Osteoblast (primary cell): ENCODE measurements at regions not wholly inside any gene's neighbourhood (a gene's known extent, or its start where the extent isn't known, plus 50 kb on each side); places are given as distances from the start of the nearest gene placed in this dataset.

Experiments used
- DNase-seq: peaks from one replicate; pipeline ENCODE4 v3.0.0; 2011; ENCODE audit warnings: low spot score, mixed read lengths; ENCODE audit not compliant: insufficient read length; ENCODE audit errors: missing footprints
- H2AFZ ChIP-seq: 2 replicates; pipeline ENCODE4 v1.6.0; 2011; ENCODE audit warnings: mild to moderate bottlenecking, low read length
- H3K27ac ChIP-seq: 2 replicates; pipeline ENCODE4 v1.5.1; 2011; ENCODE audit warnings: mild to moderate bottlenecking, low read depth, low read length, moderate library complexity
- H3K27me3 ChIP-seq: 2 replicates; pipeline ENCODE4 v1.6.0; 2012; ENCODE audit warnings: mild to moderate bottlenecking, control low read depth, inconsistent platforms, low read length, moderate library complexity; ENCODE audit not compliant: insufficient read depth
- H3K36me3 ChIP-seq: 2 replicates; pipeline ENCODE4 v1.5.1; 2011; ENCODE audit warnings: mild to moderate bottlenecking, low read length, control low read depth, moderate library complexity; ENCODE audit not compliant: insufficient read depth
- H3K4me1 ChIP-seq: 2 replicates; pipeline ENCODE4 v1.5.1; 2011; ENCODE audit warnings: mild to moderate bottlenecking, low read length, control low read depth, moderate library complexity; ENCODE audit not compliant: insufficient read depth
- H3K4me2 ChIP-seq: 2 replicates; pipeline ENCODE4 v1.6.0; 2011; ENCODE audit warnings: mild to moderate bottlenecking, low read length; ENCODE audit not compliant: insufficient read depth
- H3K4me3 ChIP-seq: fragments of 200-600 bp; sonication (generic); 3 replicates; pipeline ENCODE4 v1.5.1; 2012; ENCODE audit warnings: mild to moderate bottlenecking, low read length, inconsistent platforms; ENCODE audit not compliant: insufficient read depth
- H3K79me2 ChIP-seq: 2 replicates; pipeline ENCODE4 v1.6.0; 2012; ENCODE audit warnings: mild to moderate bottlenecking, low read length, control low read depth, inconsistent platforms; ENCODE audit not compliant: insufficient read depth
- H3K9me3 ChIP-seq: 2 replicates; pipeline ENCODE4 v1.5.1; 2011; ENCODE audit warnings: low read depth, low read length, control low read depth
- H4K20me1 ChIP-seq: 2 replicates; pipeline ENCODE4 v1.6.0; 2012; ENCODE audit warnings: mild to moderate bottlenecking, low read length, control low read depth; ENCODE audit not compliant: insufficient read depth
- CTCF ChIP-seq: IDR thresholded peaks from 2 replicates; pipeline ENCODE4 v1.5.1; 2011; ENCODE audit warnings: mild to moderate bottlenecking, low read depth, low read length, moderate library complexity; ENCODE audit errors: extremely low read depth

- H3K4me2 ChIP-seq, result no peak overlapping the region
- no peaks in the 10 kb centered on the region for H3K4me1 ChIP-seq
- no peaks in the 10 kb centered on the region for H3K36me3 ChIP-seq
- no peak for DNase-seq
- H3K79me2 ChIP-seq, result no peaks in the 10 kb centered on the region
- H3K27me3 ChIP-seq, result no peaks in the 10 kb centered on the region
- H3K9me3 ChIP-seq, result no peaks in the 10 kb centered on the region
- TF ChIP-seq CTCF, result no peak
- H4K20me1 ChIP-seq, result no peaks in the 10 kb centered on the region
- no peak overlapping the region for H2AFZ ChIP-seq
- H3K4me3 ChIP-seq, result no peak overlapping the region
- no peak overlapping the region for H3K27ac ChIP-seq
These were observed 55.9 kb upstream of the PIP4K2A start for GRCh38 chr10:22770270-22770669.

GRCh38 chr10:22767859-22768258, 53.5 kb upstream of the PIP4K2A start:
- Histone ChIP-seq H3K4me1 (no peaks in the 10 kb centered on the region), H2AFZ (no peak overlapping the region), H4K20me1 (no peaks in the 10 kb centered on the region), H3K27me3 (no peaks in the 10 kb centered on the region), H3K4me2 (no peak overlapping the region), H3K9me3 (no peaks in the 10 kb centered on the region), H3K27ac (no peak overlapping the region), H3K4me3 (no peak overlapping the region), H3K36me3 (no peaks in the 10 kb centered on the region), H3K79me2 (no peaks in the 10 kb centered on the region)
- TF ChIP-seq CTCF, result no peak
- DNase-seq, result no peak

GRCh38 chr10:22766693-22767092, 52.3 kb upstream of the PIP4K2A start:
- Histone ChIP-seq H3K27me3 (no peaks in the 10 kb centered on the region), H2AFZ (no peak overlapping the region), H3K9me3 (no peaks in the 10 kb centered on the region), H3K36me3 (no peaks in the 10 kb centered on the region), H3K4me3 (no peak overlapping the region), H3K27ac (no peak overlapping the region), H3K79me2 (no peaks in the 10 kb centered on the region), H3K4me2 (no peak overlapping the region), H3K4me1 (no peaks in the 10 kb centered on the region), H4K20me1 (no peaks in the 10 kb centered on the region)
- no peak for TF ChIP-seq CTCF
- DNase-seq, result no peak

- Histone ChIP-seq H3K27ac (no peak overlapping the region), H2AFZ (no peak overlapping the region), H3K36me3 (no peaks in the 10 kb centered on the region), H3K27me3 (no peaks in the 10 kb centered on the region), H3K4me1 (no peaks in the 10 kb centered on the region), H3K4me3 (no peak overlapping the region), H3K4me2 (no peak overlapping the region), H3K79me2 (no peaks in the 10 kb centered on the region), H4K20me1 (no peaks in the 10 kb centered on the region), H3K9me3 (no peaks in the 10 kb centered on the region)
- no peak for DNase-seq
- TF ChIP-seq CTCF, result no peak
These were observed 51.5 kb upstream of the PIP4K2A start for GRCh38 chr10:22765660-22766547.
